G401 (cell line): ENCODE measurements at regions not wholly inside any gene's neighbourhood (a gene's known extent, or its start where the extent isn't known, plus 50 kb on each side); places are given as distances from the start of the nearest gene placed in this dataset.
A peak's percentile ranks its signal among the peaks of the same experiment; 100 is the strongest.

ENCODE experiments used
- DNase-seq: peaks from one replicate; pipeline ENCODE4 v3.0.0-alpha.2; 2015; ENCODE audit warnings: low spot score
- in situ Hi-C: cut with HindIII; loops from 2 replicates; pipeline ENCODE4 v1.10.0; 2016; ENCODE audit warnings: low sequenced_read_pairs, mixed read lengths

DNA sequence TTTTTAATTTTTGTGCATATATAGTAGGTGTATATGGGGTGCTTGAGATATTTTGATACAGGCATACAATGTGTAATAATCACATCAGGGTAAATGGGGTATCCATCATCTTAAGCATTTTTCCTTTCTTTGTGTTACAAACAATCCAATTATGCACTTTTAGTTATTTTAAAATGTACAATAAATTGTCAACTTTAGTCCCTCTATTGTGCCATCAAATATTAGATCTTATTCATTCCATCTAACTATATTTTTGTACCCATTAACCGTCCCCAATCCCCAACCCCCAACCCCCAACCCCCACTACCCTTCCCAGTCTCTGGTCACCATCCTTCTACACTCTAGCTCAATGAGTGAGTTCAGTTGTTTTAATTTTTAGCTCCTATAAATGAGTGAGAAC lies 335.1 kb upstream of the C11orf87 start:
- in situ Hi-C loops: no loop called here
- DNase-seq: no peak

DNA sequence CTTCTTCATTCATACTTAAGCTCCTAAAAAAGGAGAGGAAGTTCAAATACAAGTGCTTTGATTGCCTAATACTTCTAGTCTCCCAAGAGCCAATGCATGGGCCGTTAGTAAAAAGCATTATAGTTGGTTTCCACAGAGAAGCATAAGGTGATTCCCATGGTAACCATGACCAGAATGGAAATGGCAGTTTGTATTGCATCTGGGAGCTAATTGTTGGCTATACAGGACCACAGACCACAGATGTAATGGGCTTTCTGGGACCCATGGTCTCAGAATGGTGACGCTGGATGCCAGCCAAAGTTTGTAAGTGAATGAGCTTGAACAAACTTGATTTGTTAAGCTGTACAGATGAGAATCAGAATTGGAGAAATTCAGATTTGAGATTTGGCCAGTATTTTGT lies 333.9 kb upstream of the C11orf87 start:
- DNase-seq: no peak
- in situ Hi-C loops: no loop called here

DNA sequence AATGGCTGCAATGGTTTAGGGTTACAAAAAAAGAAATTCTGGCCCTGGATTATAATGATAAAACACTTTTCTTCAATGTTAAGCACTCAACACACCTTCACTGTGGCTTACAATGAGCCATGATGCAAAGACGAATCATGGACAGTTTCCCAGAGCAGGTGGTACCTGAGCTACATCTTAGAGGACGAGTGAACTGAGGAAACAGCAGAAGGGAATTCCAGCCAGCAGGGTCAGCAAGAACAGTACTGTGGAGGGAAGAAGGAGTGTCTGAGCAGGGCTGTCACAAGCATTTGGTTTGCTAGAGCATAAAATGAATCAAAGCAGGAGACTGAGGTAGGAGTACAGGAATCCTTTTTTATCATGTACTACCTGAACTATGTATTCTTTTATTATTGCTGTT lies 332.8 kb upstream of the C11orf87 start:
- in situ Hi-C loops: no loop called here
- DNase-seq: no peak

DNA sequence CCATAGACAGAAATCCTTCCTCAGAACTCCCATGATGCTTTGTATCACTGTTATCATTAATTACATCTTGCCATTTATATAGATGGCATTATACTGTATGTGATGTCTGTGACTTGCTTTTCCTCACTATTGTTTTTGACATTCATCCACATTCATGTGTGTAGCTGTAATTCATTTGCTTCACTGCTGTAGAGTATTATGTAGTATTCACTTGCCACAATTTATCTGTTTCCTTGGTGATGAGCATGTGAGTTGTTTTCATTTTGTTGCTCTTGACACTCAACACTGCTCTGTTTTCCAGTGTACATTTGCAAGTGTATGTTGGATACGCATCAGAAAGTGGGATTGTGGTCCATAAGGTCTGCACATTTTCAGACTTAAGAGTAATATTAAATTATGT lies 328.6 kb upstream of the C11orf87 start:
- in situ Hi-C loops: no loop called here
- DNase-seq: no peak

DNA sequence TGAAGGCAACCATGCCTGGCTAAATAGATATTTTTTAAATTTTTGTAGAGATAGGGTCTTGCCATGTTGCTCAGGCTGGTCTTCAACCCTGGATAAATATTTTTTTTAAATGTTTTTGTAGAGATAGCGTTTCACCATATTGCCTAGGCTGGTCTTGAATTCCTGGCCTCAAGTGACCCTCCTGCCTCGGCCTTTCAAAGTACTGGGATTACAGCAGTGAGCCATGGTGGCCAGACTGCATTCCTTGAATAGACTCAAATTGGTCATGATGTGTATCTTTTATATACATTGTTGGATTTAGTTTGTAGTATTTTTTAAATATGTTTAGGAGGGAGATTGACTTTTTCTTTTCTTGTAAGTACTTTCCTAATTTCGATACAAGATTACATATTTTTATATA lies 325.7 kb upstream of the C11orf87 start:
- in situ Hi-C loops: no loop called here
- no peak for DNase-seq

DNA sequence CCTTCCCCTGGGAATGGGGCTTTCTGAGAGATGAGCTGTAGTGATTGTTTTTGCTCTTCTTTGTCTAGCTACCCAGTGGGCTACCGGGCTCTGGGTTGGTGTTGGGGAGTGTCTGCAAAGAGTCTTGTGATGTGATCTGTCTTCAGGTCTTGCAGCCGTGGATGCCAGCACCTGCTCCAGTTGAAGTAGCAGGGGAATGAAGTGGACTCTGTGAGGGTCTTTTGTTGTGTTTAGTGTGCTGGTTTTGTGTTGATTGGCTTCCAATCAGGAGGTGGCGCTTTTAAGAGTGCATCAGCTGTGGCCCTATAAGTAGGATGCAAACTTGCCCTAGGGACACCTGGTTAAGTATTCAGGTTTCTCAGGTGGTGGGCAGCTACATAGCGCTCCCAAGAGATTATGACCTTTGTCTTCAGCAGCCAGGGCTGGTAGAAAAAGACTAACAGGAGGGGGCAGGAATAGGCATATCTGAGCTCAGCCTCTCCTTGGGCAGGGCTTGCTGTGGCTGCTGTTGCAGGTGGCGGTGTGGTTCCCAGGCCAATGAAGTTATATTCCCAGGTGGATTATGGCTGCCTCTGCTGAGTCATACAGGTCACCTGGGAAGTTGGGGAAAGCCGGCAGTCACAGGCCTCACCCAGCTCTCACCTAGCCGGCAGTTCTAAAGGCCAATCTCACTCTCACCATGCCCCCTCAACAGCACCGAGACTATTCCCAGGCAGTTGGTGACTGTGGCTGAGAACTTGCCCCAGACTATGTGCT lies 315.7 kb upstream of the C11orf87 start:
- in situ Hi-C loops: no loop called here
- no peak for DNase-seq

DNA sequence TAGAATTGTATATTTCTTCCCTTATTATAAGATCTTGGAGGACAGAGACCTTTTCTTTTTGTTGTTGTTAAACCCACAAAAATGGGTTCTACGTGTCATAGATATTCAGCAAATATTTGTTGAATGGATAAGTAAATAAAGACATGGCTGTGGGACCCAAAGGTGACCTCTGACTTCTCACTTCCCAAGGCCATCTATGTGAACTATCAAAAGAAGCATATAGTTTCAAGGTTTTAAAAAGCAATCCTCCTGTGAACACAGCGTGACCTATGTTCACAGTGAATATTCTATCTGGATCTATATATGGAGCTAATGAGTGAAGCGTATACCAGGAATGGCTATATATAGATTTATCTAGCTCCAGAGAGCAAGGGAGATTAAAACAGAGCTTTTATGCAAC lies 312.8 kb upstream of the C11orf87 start:
- DNase-seq: no peak
- in situ Hi-C loops: no loop called here

DNA sequence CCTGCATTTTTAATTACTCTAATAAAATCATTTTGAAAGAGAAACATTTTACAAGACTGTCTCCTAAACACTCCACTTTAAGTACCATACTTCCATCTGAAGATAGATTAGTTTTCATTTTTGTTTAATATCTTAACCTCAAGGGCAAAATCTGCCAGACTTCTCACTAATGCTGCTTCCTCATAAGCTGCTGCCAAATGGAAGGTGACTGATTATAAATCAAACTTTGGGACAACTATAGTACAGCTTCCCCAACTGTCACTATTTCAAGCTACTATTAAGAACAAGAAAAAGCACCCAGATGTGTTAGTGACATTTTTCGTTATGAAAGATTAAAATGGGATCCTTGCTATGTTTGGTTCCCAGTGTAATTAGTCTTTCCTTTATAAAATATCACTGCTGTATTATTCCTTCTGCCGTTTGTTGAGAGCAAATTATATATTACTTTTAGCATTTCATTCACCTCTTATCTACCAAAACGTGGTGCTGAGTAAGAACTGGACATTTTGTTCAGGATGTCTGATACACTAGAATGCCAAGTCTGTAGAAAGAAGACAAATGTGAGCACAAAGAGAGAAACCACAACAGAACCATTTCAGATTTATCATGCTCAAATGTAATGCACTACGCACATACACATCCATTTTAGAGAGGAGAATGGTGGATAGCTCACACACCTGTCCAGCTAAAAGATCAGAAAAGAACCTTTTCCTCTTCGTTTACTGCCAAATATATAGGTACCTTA lies 312.2 kb upstream of the C11orf87 start:
- no peak for DNase-seq
- in situ Hi-C loops: no loop called here

DNA sequence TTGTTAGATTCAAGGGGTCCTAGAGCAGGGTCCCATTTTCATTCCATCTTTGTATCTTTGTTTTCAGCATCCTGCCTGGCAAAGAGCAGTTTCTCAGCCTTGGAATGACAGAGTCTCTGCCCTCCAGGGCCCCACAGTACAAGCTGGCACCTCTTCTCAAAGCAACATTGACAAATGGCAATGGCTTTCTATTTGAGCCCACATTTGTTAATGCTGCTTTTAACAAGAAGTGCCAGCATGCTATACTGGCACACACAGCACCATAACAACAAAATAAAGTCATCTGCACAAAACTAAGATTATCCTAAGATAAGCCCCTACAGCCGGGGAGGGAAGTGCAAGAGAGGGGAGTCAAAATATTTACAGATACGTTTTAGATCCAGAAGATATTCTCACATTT lies 309.7 kb upstream of the C11orf87 start:
- no peak for DNase-seq
- in situ Hi-C loops: no loop called here

DNA sequence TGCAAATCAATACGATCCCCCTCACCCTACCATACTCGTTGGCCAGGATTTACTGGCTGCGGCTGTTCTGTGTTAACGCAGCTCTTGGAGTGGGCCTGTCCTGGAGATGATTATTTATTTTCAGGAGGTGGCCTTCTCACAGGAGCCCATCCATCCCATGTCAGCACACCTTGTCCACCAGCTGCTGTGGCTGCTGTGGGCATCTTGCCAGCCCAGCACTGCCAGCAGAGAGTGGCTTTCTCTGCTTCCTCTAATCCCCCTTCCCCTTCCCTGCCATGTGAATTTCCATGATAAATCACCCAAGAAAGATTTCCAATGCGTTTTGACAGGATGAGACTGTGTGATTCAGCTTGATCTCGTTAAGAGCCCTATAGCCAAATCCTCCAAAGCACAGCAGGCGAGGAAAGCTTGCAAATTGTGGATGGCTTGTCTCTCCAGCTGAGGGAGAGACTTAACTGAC lies 309.1 kb upstream of the C11orf87 start:
- no peak for DNase-seq
- in situ Hi-C loops: no loop called here

DNA sequence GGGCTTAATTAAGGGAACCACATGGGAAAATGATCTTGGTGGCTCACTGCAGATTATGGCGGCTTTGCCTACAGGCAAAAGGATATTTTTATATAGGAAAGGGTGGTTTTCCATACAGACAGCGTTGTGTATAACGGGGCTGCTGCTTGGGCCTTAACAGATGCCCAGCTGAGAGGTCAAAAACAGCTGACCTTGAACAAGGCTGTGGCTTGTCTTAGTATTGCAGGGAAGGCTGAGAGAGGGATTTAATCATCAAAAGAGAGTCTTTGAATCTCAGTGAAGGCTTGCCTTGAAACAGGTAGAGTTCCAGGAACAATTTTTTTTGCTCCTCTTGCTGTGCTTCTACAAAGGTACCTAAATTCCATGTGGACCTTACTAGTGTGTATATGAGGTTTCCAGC lies 301.6 kb upstream of the C11orf87 start:
- DNase-seq: no peak
- in situ Hi-C loops: no loop called here

DNA sequence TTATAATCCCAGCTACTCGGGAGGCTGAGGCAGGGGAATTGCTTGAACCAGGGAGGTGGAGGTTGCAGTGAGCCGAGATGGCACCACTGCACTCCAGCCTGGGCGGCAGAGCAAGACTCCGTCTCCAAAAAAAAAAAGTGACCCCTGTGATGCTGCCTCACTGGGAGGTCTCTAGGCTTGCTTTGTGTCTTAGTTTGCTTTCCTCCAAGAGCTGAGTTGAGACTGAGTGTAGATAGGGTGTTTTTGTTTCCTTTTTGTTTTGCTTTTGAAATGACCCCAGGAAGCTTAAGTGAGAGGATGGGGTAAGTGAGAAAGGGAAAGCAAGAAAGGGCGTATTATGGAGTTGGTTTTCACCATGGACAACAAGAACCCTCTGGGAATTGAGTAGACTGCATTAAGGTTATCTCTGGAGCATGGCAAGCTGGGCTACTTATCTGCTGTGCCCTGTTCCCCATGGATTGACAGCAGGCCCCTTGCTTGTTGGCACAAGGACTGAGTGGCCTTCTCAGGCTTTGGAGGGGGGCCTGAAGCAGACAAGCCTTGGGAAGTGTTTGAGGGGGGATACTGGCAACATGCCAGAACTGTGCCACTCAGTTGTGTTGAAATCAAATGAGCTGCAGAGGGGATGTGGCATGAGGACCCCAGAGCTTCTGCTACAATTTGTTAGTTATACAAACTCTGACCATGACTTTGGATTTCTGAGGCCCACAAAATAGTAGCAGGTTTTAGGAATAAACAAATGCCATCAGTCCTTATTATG lies 300.6 kb upstream of the C11orf87 start:
- in situ Hi-C loops: no loop called here
- DNase-seq: no peak

DNA sequence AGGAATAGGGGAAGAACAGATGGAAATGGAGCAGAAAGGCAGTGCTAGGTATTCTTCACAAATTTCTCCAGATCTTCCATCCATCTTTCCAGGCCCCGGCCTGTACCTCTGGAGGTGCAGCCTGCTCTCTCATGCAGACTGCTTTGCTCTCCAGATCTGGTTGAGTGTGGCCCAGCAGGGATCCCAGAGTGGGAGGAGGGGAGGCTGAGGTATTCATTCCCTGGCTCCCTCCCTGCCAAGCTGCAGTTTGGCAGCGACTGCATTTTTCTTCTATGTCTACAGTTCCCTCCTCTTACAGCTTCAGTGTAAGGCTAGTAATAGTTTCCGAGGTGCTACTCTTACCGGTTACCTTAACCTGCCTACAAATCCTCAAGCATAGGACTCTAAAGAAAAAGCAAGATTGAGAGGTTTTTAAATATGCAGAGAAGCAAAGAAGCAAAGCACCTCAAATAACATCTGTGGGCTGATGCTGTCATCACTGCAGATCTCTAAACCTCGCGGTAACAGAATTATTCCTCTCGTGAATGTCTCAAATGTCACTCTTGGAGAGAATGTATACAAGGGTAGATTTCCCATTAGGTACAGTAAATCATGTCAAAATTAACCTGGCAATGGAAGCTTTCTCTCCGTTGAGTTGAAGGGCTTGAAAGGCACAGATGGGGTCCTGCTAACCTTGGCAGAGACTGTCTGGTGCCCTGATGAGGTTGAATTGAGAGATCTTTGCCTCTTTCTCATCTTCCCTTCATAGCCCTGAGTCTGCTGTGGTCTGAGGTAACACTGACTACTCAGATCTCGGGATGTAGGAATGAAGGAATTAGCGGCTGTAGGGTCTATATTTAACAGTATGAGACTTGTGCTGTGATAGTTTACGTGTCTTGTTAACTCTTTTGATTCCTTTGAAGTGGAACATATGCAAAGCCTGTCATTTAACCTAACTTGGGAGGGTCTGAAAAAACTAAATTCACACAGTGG lies 297.9 kb upstream of the C11orf87 start:
- in situ Hi-C loops: no loop called here
- DNase-seq: peak; percentile 34

DNA sequence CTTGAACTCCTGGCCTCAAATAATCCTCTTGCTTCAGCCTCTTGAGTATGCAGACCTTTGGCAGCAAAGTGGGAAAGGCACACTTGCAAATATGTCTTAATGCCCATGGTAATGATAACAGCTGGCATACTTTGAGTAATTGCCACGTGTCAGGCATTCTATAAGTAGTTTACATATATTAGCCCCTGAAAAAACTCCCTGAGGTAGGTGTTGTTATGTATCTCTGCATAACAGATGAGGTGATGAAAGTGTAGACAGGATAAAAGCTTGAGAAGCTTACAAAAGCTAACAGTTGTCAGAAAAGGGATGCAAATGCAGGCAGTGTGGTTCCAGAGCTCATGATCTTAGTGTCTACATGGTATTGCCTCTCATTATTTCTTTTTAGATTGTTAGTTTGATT lies 291.1 kb upstream of the C11orf87 start:
- DNase-seq: no peak
- in situ Hi-C loops: no loop called here

DNA sequence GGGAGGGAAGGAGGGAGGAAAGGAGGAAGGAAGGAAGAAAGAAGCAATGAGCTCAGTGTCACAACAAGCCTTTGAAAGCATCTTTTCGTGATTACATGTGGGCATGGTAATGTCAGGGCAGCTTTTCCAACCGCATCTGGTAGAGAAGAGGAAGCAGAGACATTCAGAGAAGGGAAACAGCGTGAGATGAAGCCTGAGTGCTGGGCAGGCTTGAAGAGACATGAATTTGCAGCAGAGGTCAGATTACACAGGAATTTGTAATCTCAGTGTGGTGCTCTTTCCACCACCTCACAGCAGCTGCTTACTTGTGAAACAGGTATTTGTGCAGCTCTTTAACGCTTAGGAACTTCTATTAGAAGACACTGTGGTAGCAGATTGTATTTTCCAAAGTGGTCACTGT lies 289.5 kb upstream of the C11orf87 start:
- in situ Hi-C loops: no loop called here
- no peak for DNase-seq

DNA sequence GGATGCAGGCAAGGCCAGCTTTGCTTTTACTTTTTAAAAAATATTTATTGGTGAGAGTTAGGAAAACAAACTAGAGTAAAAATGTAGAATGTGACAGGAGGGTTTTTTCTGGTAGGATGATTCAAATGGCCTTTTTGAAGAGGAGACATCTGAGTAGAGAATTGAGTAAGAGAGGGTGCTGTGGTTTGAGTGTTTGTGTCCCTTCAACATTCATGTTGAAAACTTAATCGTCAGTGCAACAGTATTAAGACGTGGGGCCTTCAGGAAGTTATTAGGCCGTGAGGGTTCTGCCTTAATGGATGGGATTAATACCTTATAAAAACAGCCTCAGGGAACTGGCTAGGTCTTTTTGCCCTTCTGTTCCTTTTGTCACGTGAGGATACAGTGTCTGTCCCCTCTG lies 288.8 kb upstream of the C11orf87 start:
- no peak for DNase-seq
- in situ Hi-C loops: no loop called here

DNA sequence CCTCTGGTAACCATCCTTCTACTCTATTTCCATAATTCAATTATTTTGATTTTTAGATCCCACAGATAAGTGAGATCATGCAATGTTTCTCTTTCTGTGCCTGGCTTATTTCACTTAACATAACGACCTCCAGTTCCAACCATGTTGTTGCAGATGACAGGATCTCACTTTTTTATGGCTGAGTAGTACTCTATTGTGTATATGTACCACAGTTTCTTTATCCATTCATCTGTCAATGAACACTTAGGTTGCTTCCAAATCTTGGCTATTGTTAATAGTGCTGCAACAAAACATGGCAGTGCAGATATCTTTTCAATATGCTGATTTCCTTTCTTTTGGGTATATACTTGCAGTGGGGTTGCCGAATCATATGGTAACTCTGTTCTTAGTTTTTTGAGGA lies 286.4 kb upstream of the C11orf87 start:
- in situ Hi-C loops: no loop called here
- no peak for DNase-seq

DNA sequence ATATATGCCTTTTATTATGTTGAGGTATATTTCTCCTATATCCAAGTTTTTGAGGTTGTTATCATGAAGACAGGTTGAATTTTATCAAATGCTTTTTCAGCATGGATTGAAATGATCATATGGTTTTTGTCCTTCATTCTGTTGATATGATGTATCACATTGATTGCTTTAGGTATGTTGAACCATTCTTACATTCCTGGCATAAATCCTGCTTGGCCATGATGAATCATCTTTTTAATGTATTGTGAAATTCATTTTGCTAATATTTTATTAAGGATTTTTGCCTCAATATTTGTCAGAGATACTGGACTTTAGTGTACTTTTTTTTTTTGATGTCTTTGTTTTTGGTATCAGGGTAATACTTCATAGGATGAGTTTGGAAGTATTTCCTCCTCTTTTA lies 283.8 kb upstream of the C11orf87 start:
- in situ Hi-C loops: no loop called here
- no peak for DNase-seq

DNA sequence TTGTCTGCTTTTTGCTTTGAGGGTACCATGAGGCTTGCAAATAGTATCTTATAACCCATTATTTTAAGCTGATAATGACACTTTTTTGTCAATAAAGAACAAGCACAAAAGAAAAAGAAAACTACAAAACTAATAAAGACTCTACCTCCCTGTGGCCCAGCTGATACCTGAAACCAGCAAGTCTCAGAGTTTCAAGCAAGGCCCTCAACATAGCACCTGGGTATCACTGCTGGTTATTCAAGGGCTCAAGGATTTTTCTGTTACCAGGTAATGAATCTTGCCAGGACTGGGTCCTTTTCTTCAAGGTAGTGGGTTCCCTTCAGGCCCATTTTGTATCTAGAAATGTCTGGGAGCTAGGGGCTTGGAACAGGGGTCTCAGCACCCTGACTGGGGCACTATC lies 281.6 kb upstream of the C11orf87 start:
- in situ Hi-C loops: no loop called here
- DNase-seq: no peak
